GM19438 (cell line): ENCODE measurements at regions not wholly inside any gene's neighbourhood (a gene's known extent, or its start where the extent isn't known, plus 50 kb on each side); places are given as distances from the start of the nearest gene placed in this dataset.
"Not testable (repeated sequence)": the region's sequence is repeated elsewhere in the genome, so short reads cannot be mapped to it uniquely, and the experiment has no call there.

Experiments used
- ATAC-seq: cut with Tn5 transposase; IDR thresholded peaks from one replicate; pipeline ENCODE4 v1.9.1; 2021; ENCODE audit warnings: low read depth; ENCODE audit not compliant: unreplicated experiment

DNA sequence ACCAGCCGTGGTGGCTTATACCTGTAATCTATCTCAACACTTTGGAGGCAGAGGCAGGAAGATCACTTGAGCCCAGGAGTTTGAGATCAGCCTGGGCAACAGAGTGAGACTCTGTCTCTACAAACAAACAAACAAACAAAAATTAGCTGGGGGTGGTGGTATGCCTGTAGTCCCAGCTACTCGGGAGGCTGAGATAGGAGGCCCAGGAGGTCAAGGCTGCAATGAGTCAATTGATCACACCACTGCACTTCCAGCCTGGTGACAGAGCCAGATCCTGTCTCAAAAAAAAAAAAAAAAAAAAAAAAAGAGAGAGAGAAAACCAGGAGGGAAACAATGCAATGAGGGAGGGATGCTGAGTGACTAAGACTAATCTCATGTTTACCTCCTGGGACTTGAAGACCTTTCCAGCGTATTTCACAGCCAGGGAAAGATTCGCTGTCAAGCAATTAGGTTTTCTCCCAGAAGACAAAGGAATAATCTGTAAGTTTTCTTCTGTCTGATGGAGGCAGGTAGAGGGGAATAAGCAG lies 51.1 kb upstream of the MIER3 start:
- ATAC-seq: no peak

DNA sequence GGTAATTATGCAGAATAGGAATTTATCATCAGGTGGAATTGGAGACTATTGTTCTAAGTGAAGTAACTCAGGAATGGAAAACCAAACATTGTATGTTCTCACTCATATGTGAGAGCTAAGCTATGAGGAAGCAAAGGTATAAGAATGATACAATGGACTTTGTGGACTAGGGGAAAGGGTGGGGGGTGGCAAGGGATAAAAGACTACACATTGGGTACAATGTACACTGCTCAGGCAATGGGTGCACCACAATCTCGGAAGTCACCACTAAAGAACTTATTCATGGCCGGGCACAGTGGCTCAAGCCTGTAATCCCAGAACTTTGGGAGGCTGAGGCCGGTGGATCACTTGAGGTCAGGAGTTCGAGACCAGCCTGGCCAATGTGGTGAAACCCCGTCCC lies 51.6 kb upstream of the MIER3 start:
- ATAC-seq: not testable (repeated sequence)

DNA sequence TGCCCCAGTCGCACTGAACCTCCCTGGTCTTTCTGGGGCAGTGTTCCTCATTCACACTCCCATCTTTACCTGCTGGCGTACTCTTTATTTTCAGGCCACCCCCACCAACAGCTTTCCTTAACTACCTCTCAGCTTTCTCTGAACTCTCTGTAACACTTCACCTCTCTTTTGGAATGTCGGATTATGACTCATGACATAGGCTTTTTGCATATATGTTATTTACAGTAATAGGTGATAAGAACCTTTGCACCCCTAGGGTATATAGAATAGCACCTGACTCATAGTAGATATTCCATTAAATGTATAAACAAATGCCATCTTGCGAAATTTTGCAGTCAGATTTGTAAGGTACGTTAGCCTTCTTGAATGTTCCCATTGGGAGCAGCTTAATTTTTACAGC lies 52.9 kb upstream of the MIER3 start:
- ATAC-seq: no peak

DNA sequence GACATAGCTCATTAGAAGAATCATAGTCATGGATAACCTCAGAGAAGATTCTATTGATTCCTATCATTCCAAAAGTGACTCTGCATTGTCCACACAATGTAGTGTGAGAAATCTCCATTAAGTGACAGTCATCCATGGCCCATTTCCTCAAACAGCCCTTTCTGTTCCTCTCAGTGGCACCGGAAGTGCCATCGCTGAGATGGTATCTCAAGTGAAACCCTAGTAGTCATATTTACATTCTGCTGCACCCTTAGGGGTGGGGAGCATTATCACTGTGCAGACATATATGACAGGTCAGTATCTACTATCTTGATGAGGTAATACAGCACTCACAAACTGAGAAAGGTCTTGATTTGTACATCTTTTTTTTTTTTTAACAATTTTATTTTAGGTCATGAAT lies 55.4 kb upstream of the MIER3 start:
- peak; percentile 80 for ATAC-seq

DNA sequence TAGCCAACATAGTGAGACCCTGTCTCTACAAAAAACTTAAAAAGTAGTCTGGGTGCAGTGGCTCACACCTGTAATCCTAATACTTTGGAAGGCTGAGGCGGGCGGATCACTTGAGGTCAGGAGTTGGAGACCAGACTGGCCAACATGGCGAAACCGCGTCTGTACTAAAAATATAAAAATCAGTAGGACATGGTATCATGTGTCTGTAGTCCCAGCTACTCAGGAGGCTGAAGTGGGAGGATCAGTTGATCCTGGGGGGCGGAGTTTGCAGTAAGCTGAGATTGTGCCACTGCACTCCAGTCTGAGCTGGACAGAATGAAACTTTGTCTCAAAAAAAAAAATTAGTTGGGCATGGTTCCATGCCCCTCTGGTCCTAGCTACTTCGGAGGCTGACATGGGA lies 57.9 kb upstream of the MIER3 start:
- no peak for ATAC-seq

DNA sequence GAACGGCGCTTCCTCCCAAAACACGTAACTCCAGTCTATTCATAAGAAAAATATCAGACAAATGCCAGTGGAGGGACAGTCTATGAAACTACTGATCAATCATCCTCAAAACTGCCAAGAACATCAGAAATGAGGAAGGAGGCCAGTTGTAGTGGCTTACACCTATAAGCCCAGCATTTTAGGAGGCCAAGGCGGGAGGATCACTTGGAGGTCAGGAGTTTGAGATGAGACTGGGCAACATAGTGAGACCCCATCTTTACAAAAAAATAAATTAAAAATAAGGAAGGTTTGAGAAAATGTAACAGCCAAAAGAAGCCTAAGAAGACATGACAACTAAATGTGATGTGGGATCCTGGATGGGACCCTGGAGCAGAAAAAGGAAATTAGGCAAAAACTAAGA lies 58.9 kb upstream of the MIER3 start:
- ATAC-seq: no peak

DNA sequence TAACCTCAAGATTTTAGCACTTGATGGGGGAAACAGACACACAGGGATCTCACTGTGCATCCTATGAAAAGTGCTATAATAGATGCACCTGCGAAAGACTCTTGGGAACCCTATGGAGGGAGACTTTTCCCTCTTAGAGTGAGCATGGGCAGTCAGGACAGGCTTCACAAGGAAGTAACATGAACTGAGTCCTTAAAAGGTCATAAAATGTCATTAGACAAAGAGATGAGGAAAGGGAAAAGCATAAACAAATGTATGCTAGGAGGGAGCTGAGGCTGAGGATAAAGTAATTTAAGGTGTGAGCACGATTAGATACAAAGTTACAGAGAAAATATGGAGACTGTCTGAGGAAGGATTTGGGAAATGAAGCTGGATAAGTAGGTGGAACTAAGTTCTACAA lies 60.6 kb upstream of the MIER3 start:
- ATAC-seq: no peak

DNA sequence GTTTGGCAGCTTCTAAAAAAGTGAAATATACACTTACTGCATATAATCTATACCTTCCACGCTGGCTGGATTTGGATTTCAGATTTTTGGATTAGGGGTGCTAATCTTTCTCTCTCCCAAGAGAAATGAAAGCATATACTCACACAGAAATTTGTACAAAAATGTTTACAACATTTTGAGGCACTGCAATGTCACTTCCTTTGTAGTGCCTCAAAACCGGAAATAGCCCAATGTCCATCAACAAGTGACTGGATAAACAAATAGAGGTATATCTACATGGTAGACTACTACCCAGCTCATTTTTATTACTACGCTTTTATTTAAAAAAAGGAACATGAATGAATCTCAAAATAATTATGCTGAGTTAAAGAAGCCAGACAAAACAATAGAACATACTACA lies 74.0 kb upstream of the MIER3 start:
- ATAC-seq: no peak

DNA sequence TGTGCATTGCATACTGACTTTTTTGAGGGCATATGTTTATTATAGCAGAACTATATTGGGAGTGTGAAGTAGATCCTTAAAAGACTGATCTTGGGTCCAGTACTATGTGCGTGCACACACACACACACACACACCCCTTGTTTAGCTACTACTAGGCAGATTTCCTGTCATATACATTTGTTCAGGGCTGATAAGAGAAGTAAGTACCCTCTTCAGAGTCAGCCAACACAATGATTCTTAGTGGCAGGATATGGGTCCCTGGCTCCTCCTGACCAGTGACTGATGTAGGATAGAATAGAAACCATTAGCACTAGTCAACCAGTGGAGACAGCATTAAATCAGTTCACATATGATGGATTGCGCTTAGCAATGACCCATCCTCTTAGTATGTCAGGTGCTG lies 76.2 kb upstream of the MIER3 start:
- ATAC-seq: no peak

DNA sequence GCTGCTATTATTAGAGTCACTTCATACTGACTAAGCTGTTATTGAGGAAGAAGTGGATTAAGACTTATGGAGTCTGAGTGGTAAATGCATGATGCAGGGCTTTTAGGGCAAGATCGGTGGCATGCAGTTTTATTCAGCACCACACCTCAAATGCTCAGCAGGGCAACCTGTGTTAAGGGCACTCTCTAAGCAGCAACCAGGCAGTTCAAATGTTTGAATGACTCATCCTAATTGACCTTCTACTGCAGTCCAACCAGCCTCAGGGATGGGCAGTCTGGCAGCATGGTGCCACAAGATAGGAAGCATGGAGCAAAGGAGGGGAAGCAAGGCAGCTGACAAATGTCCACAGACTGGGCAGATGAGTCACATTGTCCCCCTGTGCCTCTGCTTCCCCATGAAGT lies 80.2 kb upstream of the MIER3 start:
- no peak for ATAC-seq

DNA sequence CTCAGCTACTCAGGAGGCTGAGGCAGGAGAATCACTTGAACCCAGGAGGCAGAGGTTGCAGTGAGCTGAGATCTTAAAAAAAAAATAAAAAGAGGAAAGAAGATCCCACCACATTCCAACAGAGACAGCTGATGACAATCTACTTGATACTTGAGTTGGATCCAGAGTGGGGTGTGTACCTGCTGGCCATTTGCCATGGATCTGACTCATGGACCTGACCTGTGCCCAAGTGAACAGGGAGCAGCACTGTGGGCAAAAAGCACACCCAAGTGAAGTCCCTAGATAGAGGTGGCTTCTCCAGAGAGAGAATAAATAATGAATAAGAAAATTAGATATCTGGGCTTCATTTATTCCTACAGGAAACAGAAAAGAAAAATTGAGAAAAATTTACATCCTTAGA lies 81.2 kb upstream of the MIER3 start:
- ATAC-seq: no peak

DNA sequence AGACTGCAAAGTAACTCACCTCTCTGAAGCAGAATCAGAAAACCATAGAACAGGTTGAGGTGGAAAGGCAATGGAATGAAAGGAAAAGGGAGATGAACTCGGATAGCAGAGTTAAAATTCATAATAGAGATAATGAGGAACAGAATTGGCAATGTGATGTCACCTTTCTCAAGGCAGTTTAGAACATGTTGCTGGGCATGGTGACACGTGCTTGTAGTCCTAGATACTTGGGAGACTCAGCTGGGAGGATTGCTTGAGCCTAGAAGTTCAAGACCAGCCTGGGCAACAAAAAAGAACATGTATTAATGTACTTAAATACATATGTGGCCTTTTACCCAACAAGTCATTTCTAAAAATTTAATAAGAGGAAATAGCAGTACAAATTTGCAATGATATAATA lies 81.6 kb upstream of the MIER3 start:
- ATAC-seq: no peak

DNA sequence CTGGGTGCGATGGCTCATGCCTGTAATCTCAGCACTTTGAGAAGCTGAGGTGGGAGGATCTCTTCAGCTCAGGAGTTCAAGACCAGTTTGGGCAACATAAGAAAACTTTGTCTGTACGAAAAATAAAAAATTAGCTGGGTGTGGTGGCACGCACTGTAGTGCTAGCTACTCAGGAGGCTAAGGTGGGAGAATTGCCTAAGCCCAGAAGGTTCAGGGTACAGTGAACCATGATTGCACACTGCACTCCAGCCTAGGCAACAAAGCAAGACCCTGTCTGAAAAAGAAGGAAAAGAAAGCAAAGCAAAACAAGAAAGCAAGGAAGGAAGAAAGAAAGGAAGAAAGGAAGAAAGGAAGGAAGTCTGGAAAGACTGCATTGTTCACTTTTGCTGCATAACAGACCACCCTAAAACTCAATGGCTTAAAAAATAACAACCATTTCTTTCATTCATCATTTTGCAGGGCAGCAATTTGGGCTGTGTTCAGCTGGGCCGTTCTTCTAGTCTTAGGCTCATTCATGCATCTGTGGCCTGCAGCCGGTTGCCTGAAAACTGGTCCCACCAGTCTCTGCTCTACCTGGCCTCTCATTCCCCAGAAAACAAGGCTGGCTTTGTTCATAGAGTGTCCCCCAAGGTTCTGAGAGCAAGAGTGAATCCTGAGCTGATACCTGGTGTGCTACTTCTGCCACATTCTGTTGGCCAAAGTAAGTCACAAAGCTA lies 82.4 kb upstream of the MIER3 start:
- no peak for ATAC-seq

DNA sequence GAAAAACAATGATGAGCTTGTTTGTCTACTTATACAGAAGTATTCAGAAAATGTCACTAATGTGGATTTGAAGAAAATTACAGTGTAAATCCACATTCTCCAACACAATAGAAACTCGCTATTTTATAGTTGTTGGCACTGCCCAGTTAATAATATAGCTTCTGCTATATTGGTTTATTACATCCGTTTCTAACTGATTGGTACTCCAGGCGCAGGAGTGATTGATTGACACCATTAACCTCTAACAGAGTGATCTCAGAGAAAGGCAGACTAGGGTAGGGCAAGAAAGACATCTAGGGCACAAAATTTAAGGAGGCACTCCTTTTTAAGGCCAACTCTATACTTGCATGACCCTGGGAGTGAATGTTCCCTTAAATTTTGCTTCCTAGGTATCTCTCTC lies 84.0 kb upstream of the MIER3 start:
- no peak for ATAC-seq

DNA sequence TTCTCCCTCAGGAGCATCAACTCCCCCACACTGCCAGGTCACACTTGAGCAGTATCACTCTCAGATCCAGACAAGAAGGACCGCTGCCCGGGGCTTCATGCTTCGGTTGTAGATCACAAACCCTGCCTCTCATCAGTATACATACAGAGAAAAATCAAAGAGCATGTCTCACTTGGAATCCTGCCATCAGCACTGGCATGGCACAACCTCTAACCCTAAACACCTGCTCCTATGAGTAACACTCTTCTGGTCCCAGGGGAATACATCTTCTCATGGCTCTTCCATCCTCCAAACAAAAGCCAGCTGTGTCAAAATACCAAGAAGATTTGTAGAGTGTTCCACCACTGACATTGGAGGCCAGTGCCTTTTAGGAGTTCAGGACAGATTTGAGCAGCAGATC lies 84.8 kb upstream of the MIER3 start:
- ATAC-seq: no peak

DNA sequence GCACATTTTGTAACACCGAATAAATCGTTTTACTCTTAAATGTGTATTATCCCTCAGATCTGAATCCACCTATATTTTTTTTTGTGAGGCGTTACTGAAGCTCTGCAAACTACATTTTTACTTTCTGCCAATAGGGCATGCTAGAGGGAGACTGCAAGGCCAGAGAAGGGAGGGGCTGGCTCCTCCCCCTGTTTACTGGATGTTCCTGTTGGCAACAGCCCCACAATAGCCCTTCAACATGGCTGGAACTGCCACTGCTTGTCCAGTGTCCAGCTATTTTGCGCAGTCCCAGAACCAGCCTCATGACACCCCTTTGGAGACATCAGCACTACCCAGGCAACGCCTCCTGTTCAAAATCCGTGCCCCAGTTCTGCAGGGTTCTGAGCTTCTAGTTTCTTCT lies 85.4 kb upstream of the MIER3 start:
- ATAC-seq: no peak

DNA sequence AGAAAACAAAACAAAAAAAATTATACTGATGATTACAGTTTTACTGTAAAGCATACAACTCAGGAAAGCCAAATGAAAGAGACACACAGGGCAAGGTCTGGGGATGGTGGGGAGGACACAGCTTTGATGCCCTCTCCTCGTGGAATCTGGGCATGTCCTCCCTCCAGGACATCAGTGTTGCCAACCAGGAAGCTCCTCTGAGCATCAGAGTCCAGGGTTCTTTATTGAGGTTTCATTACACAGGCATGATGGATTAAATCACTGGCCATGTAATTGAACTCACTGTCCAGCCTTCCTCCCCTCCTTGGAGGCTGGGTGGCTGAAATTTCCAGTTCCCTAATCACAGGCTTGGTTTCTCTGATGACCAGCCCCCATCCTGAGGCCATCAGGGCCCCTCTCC lies 89.6 kb upstream of the MIER3 start:
- ATAC-seq: no peak

DNA sequence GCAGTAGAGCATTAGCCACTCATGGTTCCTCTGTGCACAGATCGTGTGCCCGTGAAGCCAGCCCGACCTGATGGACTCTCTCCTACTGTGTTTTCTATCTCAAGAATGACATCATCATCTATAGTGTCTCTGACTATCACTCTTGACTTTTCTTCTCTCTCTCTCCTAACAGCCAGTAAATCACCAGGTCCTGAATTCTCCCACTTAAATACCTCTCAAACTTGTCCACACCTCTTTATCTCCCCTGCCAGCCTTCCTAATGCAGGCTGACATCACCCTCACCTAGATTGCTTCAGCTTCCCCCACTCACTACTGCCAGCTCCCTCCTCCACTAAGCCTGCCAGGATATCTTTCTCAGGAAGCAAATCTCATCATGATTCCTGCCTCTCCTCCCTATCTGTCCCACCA lies 90.6 kb upstream of the MIER3 start:
- ATAC-seq: no peak

DNA sequence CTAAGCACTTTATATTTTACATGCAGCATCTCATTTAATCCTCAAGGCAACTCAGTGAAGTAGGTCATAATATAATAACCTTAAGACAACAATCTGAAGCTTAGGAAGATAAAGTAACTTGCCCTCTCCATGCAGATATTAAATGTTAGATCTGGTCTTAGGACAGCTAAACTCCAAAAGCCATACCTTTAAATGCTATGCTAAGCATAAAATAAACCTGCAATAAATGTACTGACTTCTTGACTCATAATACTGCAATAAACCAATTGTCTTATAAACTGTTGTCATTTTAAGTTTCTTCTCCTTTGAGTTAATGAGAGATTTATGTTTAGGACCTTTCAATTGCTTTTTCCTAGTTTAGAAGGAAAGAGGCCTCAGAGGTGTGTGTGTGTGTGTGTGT lies 102.2 kb upstream of the MIER3 start:
- no peak for ATAC-seq

DNA sequence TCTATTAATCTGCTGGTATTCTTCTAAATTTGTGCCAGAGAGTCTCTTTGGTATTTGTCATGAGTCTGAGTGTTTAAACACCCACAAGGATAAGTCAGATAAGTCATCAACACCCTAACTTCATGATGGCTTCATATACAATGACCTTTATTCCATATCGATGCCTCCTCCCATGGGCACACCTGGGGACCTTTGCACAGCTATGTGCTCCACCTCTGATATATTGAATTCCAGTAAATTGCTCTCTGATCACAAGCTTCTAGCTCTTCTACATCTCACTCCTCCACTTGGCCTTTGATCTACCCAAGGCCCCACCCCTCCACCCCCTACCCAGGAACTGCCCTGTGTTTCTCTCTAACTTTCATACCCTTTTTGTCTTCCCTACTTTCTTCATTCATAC lies 102.7 kb upstream of the MIER3 start:
- no peak for ATAC-seq

DNA sequence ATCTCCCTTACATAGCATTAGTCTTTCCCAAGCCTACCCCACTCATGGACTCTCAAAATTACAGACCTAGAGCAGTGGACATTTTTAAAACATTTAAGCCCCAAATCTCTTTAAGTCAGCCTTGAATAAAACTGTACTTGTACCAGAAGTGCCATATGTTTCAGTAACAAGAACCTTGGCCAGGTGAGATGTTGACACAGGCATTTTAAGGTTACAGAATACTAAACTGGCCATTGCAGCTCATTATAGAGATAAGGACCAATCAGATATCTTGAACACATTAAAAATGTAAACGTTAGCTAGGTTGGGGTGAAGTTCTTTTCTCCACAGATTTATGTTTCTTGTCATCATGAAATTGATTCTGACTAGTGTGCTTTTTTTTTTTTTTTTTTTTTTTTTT lies 103.8 kb upstream of the MIER3 start:
- no peak for ATAC-seq

DNA sequence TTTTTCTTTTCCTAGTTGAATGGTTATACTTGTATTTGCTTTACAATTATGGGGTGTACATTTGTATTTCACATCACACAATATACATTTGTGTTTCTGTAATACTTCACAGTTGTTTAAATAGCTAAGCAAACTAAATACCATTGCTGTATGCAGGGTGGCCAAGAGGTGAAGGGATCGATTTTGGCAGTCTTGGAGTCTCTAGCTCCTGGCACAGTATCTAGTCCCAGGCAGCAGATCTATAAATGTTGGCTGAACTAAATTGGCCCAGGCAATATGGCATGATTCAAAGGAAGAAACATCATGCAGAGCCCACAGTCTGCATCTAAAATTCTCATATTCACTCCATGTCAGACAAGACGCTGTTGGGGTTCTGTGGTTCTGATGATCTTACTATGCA lies 110.1 kb upstream of the GPBP1 start:
- ATAC-seq: no peak
